NCI-H2107 treated with DMSO at 0.1 percent for 48 hours (cell line): ENCODE measurements at regions not wholly inside any gene's neighbourhood (a gene's known extent, or its start where the extent isn't known, plus 50 kb on each side); places are given as distances from the start of the nearest gene placed in this dataset.

Experiments used
- DNase-seq: peaks from one replicate; lab custom pipeline; 2025; ENCODE audit not compliant: unreplicated experiment; lab: John Stamatoyannopoulos, UW

DNA sequence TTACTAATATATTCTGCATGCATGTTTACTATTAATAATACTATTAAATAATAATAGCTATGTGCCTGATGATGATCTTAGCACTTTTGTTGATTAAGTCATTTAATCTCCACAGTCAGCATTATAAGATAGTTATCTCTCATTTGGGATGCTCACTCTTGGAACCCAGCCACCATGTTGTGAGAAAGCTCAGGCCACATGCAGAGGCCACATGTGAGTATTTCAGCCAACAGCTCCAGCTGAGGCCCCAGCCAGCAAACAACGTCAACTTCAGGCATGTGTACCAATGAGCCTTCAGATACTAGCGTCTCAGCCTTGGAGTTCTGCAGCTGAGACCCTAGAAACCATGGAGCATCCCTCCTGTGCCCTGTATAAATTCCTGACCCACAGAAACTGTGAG is 798.1 kb upstream of the LRRC4C start:
- no peak for DNase-seq

DNA sequence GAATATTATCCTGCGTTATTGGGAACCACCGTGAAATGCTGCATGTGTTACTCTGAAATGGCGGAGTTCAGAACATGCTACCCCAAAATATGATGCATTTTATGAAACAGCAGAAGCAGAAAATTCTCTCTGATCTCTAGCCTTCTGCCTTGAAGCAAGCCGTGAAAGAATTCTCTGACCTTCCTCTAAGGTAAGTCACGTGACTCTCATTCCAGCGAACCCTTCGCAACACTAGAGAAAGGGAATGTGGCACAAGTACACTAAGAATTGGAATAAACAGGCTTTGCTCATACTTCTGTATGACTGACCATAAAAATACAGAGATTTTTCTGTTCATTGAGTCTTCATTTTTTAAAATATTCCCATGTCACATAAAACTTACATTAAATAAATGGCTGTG is 805.6 kb upstream of the LRRC4C start:
- no peak for DNase-seq

DNA sequence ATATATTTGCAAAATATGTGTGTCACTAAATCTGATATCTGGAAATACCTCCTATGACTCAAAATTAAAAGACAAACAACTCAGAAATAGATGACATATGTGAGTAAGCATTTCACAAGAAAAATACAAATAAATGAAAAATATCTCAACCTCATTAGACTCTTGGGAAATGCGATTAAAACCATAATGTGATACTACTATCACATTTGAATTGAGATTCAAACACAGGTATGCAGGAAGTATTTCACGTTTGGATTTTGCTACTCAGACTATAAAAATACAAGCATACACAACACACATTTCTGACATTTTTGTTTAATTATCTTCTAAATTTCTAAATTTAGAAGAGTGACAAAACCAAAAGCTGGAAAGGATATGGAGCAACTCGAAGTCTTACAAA is 811.9 kb upstream of the LRRC4C start:
- no peak for DNase-seq

DNA sequence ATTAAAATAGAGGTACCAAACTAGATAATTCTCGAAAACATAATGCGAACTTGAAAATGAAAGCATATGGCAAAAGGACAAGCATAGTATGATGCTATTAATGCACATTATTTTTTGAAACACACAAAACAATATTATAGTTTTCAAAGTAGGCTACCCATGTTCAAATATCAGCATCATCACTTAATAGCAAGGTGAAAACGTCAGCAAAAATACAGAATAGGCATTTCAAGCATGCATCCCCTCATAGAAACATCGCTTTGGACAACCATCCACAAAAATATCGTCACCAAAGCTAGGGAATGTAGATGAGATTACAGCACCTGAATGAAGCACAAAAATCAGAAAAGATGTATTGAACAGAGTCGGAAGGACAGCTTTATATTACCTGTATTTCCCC is 814.5 kb upstream of the LRRC4C start:
- DNase-seq = no peak

DNA sequence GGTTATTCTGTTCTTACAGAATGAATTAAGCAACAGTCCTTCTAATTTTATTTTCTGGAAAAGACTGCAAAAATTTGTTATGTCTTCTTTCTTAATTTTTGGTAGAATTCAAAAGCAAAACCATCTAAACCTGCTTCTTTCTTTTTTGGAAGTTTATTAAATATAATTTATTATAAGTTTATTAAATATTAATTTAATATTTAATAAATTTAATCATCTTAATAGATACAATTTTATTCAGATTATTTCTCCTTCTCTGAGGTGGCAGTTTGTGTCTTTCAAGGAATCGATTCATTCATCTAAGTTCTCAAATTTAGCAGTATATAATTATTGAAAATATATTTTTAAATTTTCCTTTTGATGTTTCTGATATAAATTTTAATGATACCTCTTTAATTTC is 837.5 kb upstream of the LRRC4C start:
- DNase-seq = no peak

DNA sequence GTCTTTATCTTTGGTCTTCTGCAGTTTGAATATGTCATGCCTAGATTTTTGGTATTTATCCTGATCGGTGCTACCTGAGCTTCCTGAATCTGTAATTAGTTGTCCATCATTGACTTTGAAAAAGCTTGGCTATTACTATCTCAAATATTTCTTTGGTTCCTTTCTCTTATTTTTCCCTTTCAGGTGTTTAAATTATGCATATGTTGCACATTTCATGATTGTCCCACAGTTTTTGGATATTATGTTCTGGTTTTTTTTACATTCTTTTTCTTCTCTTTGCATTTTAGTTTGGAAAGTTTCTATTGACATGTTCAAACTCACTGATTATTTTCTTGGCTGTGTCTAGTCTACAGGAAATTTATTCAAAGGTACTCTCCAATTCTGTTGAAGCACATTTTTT is 840.3 kb upstream of the LRRC4C start:
- DNase-seq = no peak

DNA sequence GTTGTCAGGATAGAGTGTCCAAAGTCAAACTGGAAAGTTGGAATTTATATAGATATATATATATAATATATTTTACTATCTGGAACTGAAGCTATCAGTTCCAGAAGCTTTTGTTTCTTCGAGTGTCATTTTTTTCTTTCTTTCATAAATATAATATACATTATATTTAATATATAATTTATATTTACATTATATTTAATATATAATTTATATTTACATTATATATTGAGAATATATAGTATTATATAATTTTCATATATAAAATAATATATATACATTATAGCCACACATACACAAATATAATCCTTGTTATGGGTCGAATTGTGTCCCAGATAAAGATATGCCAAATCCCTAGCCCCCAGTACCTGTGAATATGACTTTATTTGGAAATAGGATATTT is 842.3 kb upstream of the LRRC4C start:
- no peak for DNase-seq

DNA sequence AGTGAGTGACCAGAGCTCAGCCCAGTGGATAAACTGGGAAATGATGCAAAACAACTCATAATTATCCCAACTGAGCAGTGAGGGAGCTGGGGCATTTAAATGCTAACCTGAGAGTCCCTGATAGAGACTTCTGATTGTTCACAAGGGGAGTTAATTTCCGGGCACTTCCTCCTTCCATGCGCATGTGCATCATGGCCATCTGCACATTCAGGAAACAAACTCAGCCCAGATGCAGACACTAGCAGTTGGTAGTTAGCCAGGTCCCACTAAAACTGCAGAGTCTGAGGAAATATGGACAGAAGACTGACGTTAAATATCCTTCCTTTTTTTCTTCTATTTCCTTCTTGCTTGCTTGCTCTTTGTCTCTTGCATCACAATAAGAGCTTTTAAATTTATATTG is 852.1 kb upstream of the LRRC4C start:
- DNase-seq = no peak

DNA sequence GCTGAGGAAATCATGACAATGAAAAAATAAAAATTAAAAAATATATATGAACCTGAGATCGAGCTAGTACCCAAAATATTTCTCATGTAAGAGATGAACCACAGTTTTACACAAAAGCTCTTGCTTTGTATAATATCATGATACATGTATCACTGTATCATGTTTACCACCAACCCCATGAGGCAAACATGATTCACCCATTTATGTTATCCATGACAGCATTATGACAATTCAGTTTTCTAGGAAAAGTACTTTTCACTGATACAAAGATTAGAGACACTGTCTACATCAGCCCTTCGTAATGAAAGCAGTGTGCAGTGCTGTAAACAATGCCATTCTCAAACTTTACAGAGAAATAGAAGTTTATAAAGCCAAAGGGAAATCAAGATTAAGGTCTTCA is 852.5 kb upstream of the LRRC4C start:
- no peak for DNase-seq

DNA sequence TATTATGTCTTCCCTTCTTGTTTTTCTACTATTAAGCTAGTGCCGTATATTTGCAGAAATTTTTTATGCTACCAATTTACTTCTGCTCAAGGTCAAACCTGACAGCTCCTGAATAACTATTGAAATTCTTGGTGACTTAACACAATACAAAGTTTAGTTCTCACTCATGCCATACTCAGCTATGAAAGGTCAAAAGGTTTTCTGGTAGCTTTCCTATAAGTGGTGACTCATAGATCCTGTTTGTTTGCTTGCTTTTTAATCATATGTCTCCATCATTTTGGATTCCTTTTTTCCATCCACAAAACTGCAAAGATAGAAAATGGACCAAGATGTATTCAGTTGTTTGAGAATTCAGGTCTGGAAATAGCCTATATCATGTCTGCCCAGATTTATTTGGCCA is 855.8 kb upstream of the LRRC4C start:
- DNase-seq = no peak

DNA sequence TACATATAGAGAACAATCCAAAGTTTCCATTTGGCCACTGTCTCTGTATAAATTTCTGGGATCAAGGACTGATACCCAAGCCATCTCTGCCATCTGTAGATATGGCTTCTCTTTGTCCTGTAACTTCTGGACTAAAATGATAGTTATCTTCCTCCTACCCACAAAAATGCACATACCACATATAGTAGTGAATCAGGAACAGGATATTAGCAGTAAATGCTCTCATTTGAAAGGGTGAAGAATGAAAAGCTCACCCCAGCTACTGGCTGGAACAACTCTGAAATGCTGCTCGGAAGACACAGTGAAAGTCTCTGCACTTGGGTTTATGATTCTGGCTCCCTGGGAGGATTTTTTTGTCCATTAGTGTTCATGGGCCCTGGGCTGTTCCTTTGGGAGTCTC is 856.4 kb upstream of the LRRC4C start:
- DNase-seq = no peak

DNA sequence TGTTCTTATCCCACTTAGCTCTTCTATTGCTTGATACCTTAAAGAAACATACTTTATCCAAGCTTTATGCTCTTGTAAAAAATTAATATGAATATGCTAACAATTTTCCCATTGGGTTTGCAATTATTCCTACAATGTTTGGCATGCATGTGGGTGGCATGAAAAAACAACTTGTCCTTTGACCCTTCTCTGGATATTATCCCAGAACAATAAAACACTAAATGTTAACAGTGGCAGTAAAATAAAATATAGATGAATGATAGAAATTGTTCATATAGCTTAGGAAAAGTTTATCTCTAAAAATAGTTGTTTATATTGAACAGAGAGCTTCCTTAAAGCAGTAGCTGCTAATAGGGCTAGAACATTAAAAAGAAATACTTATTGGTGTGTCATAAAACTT is 860.5 kb upstream of the LRRC4C start:
- DNase-seq = no peak

DNA sequence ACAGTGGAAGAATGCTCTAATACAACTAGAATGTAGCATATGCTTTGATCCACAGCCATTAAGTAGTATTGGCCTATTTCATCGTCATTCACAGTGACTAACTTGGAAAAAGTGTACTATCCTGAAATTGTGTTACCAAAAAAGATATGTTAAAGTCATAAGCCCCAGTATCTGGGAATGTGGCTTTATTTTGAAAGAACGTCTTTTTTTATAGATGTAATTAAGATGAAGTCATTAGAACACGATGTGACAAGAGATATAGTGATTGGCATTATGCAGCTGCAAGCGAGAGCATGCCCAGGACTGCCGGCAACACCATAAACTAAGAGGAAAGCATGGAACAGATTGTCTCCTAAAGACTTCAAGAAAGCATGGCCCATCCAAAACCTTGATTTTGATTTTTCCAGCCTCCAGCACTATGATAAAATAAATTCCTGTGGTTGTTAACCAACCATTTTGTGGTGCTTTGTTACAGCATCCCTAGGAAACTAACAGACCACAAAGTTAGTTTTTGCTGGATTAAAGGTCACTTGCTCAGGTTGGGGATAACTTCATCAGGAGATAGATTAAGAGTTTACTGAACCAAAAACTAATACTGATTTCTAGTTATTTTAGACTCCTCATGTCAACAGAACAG is 870.6 kb upstream of the LRRC4C start:
- no peak for DNase-seq

DNA sequence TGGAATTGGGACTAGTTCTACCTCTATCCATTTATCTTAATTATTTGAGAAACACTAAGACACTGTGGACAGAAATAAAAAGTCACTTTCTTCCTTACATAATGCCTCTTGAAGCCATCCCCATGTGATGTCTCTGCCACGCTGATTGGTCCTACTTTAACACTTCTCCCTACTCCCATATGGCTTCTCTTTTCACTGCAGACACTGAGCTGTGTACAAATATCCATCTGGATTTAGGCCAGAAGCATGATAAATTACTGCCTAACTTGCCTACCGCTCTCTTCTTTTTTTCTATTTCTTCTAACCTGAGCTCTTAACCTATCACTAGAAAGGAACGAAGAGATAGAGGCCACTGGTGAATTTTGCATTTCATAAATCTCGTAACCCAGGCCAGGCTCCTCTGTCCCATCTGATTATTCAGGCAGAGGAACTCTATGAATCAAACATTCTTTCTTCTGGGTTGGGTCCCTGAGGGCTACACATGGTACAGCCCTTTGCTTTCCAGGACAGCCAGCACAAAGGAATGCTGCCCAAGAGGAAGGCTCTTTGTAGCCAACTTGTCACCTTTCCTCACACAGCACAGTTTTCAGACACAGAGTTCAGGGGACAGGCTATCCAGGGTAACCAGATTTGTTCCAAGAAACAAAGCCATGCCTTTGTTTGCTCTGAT is 878.5 kb upstream of the LRRC4C start:
- no peak for DNase-seq

DNA sequence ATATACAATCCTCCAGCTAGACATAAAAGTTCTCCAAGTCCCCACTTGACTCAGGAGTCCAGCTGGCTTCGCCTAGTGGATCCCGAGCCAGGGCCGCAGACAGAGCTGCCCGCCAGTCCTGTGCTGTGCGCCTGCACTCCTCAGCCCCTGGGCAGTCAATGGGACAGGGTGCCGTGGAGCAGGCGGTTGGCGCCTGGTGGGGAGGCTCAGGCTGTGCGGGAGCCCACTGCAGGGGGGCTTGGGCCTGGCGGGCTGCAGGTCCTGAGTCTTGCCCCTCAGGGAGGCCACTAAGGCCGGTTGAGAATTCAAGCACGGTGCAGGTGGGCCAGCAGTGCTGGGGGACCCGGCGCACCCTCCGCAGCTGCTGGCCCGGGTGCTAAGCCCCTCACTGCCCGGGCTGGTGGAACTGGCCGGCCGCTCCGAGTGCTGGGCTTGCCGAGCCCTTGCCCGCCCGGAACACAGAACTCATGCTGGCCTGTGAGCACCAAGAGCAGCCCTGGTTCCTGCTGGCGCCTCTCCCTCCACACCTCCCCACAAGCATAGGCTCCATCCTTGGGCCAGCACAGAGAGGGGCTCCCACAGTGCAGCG is 884.8 kb upstream of the LRRC4C start:
- DNase-seq = no peak

DNA sequence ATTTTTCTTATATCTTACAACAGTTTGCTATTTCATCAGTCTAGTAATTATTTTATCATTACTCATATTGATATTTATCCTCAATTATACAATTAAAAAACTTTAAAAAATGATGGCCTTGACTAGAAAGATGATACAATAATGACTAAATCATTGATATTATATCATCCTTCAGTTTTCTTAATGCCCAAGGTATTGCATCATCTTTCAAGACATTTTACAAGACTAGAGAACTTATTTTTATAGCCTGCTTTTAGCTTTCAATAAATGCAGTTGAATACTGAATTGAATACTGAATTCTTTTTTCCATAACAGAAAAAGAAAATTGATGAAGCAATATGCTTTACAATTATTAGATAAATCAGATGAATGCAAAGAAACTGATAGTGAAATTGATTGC is 886.5 kb upstream of the LRRC4C start:
- no peak for DNase-seq

DNA sequence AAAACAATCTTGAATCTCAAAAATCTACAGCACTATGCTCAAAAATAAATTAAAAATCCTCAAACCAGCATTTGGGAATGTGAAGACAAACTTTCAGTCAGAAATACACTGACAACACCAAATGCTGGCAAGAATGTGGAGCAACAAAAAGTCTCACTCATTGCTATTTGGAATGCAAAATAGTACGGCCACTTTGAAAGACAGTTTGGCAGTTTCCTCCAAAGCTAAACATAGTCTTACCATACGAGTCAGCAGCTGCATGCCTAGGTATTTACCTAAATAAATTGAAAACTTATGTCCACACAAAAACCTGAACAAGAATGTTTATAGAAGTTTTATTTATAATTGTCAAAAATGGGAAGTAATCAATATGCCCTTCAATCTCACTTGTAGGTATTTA is 904.2 kb upstream of the LRRC4C start:
- no peak for DNase-seq

DNA sequence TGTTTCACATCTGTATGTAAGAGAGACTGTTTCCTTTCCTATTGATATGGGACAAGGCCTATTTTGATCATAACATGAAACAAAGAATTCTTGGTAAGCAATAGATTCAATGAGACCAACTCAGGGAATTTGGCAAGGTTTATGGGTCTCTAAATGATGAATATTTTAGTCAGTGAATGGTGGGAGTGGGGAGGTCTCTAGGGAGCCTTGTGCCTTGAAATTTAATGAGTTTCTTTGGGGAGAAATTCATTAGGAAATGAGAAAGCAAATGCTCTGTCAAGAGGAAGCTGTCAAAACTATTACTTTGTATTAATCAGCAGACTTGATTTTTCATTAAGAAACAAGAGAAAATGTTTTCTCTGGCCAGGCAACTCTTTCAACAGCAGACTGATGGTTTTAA is 921.7 kb upstream of the API5 start:
- DNase-seq = no peak

DNA sequence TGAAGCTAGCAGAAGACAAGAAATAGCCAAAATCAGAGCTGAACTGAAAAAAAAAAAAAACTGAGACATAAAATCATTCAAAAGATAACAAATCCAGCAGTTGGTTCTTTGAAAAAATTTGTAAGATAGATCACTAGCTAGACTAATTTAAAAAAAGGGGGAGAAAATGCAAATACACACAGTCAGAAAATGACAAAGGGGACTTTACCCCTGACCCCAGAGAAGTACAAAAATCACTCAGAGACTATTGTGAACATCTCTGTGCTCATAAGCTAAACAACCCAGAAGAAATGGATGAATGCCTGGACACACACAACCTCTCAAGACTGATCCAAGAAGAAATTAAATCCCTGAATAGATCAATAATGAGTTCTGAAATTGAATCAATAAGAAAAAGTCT is 914.3 kb upstream of the API5 start:
- DNase-seq = no peak

DNA sequence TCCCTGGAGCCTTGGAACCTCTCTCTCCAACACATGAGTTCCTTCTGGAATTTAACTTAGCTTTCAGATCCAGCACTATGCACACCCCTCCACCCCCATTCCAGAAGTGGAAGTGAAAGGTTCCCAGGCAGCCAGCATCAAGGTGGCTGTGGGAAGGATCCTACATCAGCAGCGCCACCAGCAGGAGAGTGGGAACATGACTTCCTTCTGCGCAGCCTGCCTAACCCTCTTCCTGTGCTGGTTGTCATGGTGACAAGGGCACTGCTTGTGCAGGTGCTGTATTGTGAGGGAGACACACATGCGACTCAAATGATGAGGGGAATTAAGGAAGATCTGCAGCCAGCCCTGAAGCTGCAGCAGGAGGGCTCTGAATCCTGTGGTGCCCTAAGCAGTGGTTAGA is 904.5 kb upstream of the API5 start:
- DNase-seq = no peak

DNA sequence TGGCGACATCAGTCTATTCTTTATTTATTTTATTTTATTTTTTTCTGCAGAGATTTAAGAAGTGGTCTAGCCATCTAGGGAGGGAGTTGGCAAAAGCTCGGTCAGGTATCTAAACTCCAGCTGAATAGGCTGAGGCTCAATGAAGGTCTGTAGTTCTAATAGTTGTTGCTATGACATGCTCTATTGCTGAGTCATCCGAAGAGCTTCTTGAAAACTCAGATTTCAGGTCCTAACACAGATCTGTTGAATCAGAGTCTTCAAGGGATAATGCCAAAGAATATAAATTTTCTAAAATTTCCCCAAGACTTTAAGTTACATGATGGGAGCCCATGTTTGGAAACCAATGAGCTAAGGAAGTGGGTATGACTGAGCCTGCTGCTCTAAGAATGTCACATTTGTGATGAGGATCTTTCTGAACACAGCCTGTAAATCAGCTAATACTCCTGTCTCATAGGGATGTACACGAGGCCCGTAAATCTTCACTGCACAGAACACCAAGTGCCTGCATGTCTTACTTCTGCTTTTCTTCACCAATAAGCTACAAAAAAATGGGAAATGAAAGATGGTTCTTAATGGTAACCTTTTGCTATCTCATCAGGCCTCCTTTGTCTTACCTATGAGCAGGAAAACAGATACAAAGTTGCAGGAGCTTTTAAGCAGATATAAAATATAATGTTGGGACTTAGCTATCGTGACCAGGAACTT is 901.4 kb upstream of the API5 start:
- no peak for DNase-seq

DNA sequence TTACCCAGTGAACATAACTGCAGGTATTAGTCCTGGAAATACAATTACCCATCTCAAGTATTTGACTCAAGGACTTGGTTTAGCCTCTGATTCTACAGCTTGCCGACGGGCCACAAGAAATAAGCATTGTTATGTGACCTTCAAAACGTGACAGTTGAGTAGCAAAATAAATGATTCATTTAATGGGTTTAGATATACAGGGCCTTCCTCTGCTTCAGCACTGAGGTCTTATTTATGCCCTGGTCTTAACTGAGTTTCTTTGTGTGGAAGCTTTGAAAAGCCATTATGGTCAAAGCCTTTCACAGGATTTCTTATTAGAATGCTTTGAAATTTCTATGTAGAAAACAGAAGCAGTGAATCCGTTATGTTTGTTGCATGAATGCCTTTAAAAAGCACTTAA is 899.2 kb upstream of the API5 start:
- no peak for DNase-seq
